HG03108 (cell line): ENCODE measurements at regions not wholly inside any gene's neighbourhood (a gene's known extent, or its start where the extent isn't known, plus 50 kb on each side); places are given as distances from the start of the nearest gene placed in this dataset.

Experiments
- ATAC-seq: cut with Tn5 transposase; IDR thresholded peaks from one replicate; pipeline ENCODE4 v1.9.1; 2021; ENCODE audit warnings: moderate library complexity; ENCODE audit not compliant: unreplicated experiment

DNA sequence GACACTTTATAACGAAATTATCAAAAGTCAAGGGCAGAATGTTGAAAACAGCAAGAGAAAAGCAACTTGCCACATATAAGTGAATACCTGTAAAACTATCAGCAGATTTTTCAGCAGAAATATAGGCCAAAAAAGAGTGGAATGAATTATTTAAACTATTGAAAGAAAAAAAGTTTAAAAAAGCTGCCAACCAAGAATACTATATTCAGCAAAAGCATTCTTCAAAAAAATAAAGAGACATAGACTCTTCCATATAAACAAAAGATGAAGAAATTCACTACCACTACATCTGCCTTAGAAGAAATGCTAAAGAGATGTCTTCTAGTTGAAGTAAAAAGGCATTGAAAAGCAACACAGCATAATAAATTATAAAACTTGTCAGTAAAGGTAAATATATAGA lies 80.6 kb upstream of the CPNE8 start:
- ATAC-seq: no peak

DNA sequence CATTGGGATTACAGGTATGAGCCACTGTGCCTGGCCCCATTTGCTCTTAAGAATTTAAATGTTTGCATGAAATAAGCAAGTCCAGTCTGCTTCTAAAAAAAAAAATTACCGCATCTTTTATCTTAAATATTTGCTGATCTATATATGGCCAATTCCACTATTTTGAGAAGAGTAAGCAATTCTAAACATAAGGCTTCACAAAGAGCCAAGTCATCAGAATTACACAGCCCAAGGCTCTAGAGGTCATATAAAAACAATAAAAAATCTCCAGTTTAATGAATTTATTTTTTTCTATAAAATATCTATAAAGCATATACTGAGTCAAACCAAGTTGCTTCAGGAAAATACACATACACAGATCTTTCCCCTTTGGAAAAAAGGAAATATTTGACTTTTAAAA lies 79.0 kb upstream of the CPNE8 start:
- no peak for ATAC-seq

DNA sequence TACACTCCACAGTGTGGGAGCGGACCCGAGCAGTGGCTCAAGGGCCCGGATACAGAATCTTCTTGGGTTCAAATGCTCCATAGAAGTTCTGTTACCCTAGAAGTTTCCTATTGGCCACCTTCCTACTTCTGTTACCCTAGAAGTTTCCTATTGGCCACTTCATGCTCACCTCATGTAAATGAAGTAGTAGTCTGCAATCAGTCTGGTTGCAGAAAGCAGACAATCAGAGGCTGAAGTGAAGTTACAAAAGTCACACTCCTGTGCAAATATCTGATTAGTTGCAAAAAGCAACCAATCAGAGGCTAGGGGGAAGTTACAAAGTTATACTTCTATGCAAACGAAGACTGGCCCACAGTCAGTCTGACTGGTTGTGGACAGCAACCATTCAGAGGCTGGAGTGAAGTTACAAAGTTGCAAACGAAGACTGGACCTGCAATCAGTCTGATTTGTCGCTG lies 77.8 kb upstream of the CPNE8 start:
- ATAC-seq: no peak

DNA sequence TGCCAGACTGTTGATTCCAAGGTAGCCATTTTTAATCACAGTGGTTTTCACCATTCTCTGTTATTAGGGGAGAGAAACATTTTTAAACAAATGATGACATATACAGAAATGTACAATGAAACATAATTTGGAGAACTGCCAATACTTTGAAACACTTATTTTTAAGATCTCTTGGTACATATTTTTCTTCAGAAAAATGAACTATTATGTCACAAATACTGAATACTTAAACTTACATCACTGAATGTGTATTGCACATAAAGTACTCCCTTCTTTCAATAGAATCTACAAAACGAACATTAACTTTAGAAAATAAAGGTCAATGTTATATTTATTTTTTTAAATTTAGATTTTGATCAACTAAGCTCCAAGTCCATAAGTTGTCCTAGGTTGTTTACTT lies 71.7 kb upstream of the CPNE8 start:
- no peak for ATAC-seq

DNA sequence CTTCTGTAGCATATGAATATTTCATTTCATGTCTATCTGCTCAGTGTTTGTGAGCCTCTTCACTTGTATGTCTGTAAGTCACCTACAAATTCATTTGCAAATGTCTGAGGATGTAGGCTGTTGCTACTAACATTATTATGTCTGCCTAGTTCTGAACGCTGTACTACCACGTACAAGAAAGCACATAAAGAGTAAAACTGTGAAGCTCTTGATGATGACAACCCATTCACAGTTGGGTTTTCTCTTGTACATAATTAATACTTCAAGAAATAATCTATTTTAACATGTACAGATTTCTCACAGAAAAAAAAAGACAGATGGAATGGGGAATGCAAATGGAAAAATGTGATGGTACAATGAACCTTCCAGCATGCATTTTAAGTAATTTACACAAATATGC lies 64.3 kb upstream of the CPNE8 start:
- ATAC-seq: no peak

DNA sequence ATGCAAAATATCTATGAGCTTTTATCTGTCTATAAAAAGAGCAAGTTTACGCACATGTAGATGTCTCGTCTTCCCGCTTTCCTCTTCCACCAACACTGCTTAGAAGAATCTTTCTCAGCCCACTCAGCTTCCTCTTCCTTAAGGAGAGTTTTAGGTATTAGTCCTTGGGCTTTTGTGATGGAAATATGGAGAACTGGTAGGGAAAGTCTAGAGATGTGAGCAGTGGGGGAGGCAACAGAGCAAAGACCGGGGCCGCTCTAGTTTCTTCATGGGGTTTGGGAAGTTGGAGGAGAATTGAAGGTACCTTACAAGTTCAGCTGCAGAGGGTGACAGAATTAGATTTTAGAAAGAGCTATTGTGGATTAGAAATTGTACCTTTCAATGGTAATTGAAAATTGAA lies 56.3 kb upstream of the CPNE8 start:
- ATAC-seq: no peak

DNA sequence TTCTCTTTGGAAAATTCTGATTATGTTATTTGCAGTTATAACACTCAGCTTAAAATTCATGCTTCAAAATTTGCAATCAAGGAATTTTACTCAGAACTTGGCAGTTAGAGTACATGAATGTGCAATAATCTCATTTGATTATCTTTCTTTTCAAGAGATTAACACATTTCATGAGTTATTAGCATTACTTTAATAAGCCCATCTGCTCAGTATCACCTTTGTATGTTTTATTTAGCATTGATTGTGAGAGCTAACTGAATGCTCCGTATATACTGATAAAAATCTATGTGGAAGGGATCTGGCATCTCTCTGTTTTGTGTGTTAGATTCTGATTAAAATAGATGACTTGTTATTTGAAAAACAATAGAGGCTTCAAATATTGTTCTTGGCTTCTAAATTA lies 55.6 kb upstream of the CPNE8 start:
- no peak for ATAC-seq

DNA sequence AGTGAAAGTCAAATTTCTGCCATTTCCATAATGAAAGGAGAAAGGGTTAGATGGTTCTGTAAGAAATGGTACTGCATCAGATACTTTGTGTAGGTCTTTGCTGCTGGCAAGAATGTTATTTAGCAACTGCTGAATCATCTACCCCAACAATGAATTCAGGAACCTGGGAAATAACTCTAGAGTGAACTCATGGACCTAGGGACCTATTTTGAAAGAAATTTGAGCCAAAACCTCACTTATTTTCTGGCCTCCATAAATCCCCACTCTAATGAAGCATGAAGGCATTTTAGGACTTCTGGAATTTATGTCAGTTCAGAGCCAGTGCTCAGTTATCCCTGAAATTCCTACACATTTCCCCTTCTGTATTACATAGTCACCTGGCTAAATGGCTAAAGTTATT lies 50.9 kb upstream of the CPNE8 start:
- ATAC-seq: no peak
